NB4 (cell line): ENCODE measurements at regions not wholly inside any gene's neighbourhood (a gene's known extent, or its start where the extent isn't known, plus 50 kb on each side); places are given as distances from the start of the nearest gene placed in this dataset.

Experiments used
- MYC ChIP-seq: IDR thresholded peaks from 2 replicates; pipeline ENCODE4 v1.6.1; 2011; ENCODE audit warnings: low read depth, low read length
- POLR2A ChIP-seq: IDR thresholded peaks from 2 replicates; pipeline ENCODE4 v1.6.1; 2011; ENCODE audit warnings: mild to moderate bottlenecking; ENCODE audit not compliant: insufficient read length; ENCODE audit errors: extremely low read depth
- TF ChIP-seq, protein P1 (sequence below): IDR thresholded peaks from one replicate; pipeline ENCODE4 v1.5.1; 2012; ENCODE audit warnings: low read depth, low read length
- TF ChIP-seq, protein P2 (sequence below): IDR thresholded peaks from 2 replicates; pipeline ENCODE4 v1.6.1; 2011; ENCODE audit warnings: low read depth, low read length

DNA sequence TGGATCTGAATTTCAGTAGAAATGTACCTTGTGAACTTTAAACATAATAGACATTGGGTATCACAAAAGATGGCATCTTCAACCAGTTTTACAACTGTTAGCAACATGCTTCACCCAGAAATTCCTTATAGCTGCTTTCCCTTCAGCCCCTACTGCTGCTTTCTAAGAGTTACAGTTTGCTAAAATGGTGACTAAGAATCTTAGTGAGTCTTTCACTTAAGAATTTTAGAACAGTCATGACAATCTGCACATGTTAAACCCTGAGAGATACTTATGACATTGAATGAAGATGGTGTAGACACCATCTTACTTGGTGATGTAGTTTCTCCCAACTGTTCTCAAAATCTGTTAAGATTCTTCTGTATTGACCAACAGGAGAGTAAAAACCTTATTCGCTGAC lies 129.7 kb upstream of the UBE2E1 start:
- TF ChIP-seq, protein P1, sequence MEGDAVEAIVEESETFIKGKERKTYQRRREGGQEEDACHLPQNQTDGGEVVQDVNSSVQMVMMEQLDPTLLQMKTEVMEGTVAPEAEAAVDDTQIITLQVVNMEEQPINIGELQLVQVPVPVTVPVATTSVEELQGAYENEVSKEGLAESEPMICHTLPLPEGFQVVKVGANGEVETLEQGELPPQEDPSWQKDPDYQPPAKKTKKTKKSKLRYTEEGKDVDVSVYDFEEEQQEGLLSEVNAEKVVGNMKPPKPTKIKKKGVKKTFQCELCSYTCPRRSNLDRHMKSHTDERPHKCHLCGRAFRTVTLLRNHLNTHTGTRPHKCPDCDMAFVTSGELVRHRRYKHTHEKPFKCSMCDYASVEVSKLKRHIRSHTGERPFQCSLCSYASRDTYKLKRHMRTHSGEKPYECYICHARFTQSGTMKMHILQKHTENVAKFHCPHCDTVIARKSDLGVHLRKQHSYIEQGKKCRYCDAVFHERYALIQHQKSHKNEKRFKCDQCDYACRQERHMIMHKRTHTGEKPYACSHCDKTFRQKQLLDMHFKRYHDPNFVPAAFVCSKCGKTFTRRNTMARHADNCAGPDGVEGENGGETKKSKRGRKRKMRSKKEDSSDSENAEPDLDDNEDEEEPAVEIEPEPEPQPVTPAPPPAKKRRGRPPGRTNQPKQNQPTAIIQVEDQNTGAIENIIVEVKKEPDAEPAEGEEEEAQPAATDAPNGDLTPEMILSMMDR: no peak
- TF ChIP-seq POLR2A (no peak), MYC (no peak)
- TF ChIP-seq, protein P2, sequence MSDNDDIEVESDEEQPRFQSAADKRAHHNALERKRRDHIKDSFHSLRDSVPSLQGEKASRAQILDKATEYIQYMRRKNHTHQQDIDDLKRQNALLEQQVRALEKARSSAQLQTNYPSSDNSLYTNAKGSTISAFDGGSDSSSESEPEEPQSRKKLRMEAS: no peak
